ENCODE measurements at regions not wholly inside any gene's neighbourhood (a gene's known extent, or its start where the extent isn't known, plus 50 kb on each side); places are given as distances from the start of the nearest gene placed in this dataset.

DNA sequence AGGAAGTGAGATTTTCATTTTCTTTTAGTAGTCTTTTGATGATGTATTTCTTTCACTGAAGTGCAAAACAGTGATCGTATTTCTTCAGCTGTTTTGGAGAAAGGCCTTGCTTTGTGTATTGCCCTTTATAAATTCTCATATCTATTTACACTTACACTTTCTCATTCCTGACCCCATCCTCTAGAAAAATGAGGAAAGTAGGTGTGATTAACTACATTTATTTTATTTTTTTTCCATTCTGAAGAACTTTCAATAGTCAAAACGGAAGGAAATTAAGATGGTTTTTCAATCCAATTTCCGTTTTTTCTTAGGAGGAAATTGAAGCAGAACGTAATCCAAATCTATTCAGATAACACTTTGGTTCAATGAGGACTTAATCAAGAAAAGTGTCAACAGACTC, 188.1 kb downstream of the SLITRK5 start:
- 54% methylated on average over 4 of the region's 4 CpGs for WGBS (ENCODE audit: insufficient coverage, low coverage, low lambda C conversion rate, missing lambda C conversion rate)
- DNase-seq = no peak
- no peak overlapping the region for H3K4me3 ChIP-seq
- intact Hi-C loops (cut with DNase I) = no loop called here
- no peaks in the 10 kb centered on the region for H3K9me3 ChIP-seq
- no peaks in the 10 kb centered on the region for H3K4me1 ChIP-seq
- ATAC-seq = no peak
- no peak for TF ChIP-seq POLR2A (IDR thresholded peaks at IDR 0.05)
- TF ChIP-seq, protein P1, sequence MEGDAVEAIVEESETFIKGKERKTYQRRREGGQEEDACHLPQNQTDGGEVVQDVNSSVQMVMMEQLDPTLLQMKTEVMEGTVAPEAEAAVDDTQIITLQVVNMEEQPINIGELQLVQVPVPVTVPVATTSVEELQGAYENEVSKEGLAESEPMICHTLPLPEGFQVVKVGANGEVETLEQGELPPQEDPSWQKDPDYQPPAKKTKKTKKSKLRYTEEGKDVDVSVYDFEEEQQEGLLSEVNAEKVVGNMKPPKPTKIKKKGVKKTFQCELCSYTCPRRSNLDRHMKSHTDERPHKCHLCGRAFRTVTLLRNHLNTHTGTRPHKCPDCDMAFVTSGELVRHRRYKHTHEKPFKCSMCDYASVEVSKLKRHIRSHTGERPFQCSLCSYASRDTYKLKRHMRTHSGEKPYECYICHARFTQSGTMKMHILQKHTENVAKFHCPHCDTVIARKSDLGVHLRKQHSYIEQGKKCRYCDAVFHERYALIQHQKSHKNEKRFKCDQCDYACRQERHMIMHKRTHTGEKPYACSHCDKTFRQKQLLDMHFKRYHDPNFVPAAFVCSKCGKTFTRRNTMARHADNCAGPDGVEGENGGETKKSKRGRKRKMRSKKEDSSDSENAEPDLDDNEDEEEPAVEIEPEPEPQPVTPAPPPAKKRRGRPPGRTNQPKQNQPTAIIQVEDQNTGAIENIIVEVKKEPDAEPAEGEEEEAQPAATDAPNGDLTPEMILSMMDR (IDR thresholded peaks at IDR 0.05) = no peak
- no peak overlapping the region for H3K27ac ChIP-seq
- H3K27me3 ChIP-seq = no peaks in the 10 kb centered on the region
- H3K36me3 ChIP-seq = no peaks in the 10 kb centered on the region

DNA sequence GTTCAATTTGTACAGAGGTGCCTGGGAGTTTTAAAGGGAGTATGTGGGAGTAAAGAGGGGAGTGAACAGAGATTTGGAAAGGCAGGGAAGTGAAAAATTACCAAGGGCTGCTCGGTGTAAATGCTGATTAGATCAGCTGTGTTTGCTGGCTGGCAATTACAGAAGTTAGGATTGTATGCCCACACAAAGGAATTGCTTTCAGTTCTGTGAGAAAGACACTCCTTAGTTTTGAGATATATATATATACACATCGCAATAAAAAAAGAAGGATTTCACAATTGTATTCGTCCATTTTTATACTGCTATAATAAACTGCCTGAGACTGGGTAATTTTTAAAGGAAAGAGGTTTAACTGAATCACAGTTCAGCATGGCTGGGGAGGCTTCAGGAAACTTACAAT, 196.3 kb downstream of the SLITRK5 start:
- H3K36me3 ChIP-seq = no peaks in the 10 kb centered on the region
- no peak overlapping the region for H3K27ac ChIP-seq
- TF ChIP-seq, protein P1 (IDR thresholded peaks at IDR 0.05) = no peak
- no peak for TF ChIP-seq POLR2A (IDR thresholded peaks at IDR 0.05)
- DNase-seq = no peak
- H3K4me1 ChIP-seq = no peaks in the 10 kb centered on the region
- intact Hi-C loops (cut with DNase I) = no loop called here
- no peaks in the 10 kb centered on the region for H3K27me3 ChIP-seq
- ATAC-seq = no peak
- no peaks in the 10 kb centered on the region for H3K9me3 ChIP-seq
- no peak overlapping the region for H3K4me3 ChIP-seq
- 36% methylated on average over 3 of the region's 3 CpGs for WGBS (ENCODE audit: insufficient coverage, low coverage, low lambda C conversion rate, missing lambda C conversion rate)

DNA sequence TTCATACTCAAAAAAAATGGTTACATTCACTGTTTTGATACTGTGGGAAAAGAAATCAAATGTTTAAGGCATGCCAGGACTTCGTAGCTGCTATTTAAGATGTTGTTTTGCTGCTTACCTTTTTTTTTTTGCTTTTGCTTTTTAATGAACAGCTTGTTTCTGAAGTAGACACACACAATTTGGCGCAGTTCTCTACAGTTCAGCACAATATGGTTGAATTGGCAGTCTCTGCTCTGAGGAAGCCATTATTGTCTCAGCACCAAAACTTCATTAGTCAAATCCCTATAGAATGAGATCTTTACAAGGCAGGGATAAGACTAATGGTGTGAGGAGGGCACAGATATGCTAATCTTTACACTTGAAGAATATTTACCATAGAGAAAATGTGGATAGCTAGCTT, 197.6 kb downstream of the SLITRK5 start:
- TF ChIP-seq POLR2A (IDR thresholded peaks at IDR 0.05) = no peak
- TF ChIP-seq, protein P1 (IDR thresholded peaks at IDR 0.05) = no peak
- no peaks in the 10 kb centered on the region for H3K36me3 ChIP-seq
- intact Hi-C loops (cut with DNase I) = no loop called here
- no peak overlapping the region for H3K27ac ChIP-seq
- no peaks in the 10 kb centered on the region for H3K27me3 ChIP-seq
- ATAC-seq (no peak), DNase-seq (no peak)
- H3K4me3 ChIP-seq = no peak overlapping the region
- 42% methylated on average over 2 of the region's 2 CpGs for WGBS (ENCODE audit: insufficient coverage, low coverage, low lambda C conversion rate, missing lambda C conversion rate)
- H3K4me1 ChIP-seq = no peaks in the 10 kb centered on the region
- H3K9me3 ChIP-seq = no peaks in the 10 kb centered on the region

DNA sequence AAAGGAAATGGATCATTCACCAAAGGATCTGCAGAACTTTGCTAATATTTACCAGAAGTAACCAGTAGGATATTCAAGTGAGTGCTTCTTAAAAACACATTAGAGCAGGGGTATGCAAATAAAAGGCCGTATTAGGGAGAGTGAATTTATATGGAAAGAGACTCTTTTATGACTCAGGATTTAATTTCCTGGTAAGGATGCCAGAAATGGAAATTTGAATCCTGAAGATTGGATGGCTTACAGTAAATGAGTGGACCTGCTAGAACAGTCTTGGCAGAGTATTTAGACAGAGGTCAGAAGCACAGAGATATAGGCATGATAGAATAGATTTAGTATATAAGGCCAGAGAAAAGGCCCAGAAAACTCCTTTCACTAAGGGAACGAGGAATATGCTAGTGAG, 201.6 kb downstream of the SLITRK5 start:
- no peak overlapping the region for H3K27ac ChIP-seq
- H3K4me3 ChIP-seq = no peak overlapping the region
- DNase-seq = no peak
- 50% methylated on average over 2 of the region's 2 CpGs for WGBS (ENCODE audit: insufficient coverage, low coverage, low lambda C conversion rate, missing lambda C conversion rate)
- intact Hi-C loops (cut with DNase I) = no loop called here
- H3K4me1 ChIP-seq = no peaks in the 10 kb centered on the region
- no peaks in the 10 kb centered on the region for H3K27me3 ChIP-seq
- TF ChIP-seq, protein P1 (IDR thresholded peaks at IDR 0.05) = no peak
- TF ChIP-seq POLR2A (IDR thresholded peaks at IDR 0.05) = no peak
- H3K9me3 ChIP-seq = peaks cover 0 to 4% (median 0%) of the 10 kb centered on the region in 4 donors
- H3K36me3 ChIP-seq = no peaks in the 10 kb centered on the region
- ATAC-seq = no peak

DNA sequence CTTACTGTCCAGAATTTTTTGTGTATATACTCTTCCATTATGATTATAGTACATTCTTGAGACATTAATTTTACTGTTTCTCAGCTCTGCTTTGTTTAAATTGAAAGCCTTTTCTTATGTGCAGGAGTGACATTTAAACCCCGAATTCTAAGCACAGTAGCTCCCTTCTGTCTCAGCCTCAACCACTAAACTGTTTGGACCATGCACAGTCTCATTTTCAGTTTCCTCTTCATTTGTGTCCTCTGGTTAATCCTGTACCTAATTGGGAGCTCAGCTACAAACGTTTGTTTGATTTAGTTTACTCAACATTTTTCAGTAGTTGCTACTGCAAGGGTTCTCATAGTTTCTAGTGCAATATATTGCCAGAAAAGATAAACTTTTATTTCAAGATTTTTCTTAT, 206.3 kb downstream of the SLITRK5 start:
- intact Hi-C loops (cut with DNase I) = no loop called here
- no peak for ATAC-seq
- Histone ChIP-seq H3K36me3 (no peaks in the 10 kb centered on the region), H3K4me1 (no peaks in the 10 kb centered on the region), H3K27ac (no peak overlapping the region), H3K4me3 (no peak overlapping the region), H3K27me3 (no peaks in the 10 kb centered on the region), H3K9me3 (peaks cover 0 to 4% (median 0%) of the 10 kb centered on the region in 4 donors)
- TF ChIP-seq, protein P1 (IDR thresholded peaks at IDR 0.05) = no peak
- no peak for TF ChIP-seq POLR2A (IDR thresholded peaks at IDR 0.05)
- no peak for DNase-seq
- 23% methylated on average over 2 of the region's 2 CpGs for WGBS (ENCODE audit: insufficient coverage, low coverage, low lambda C conversion rate, missing lambda C conversion rate)
